Loucy (cell line): ENCODE measurements at regions not wholly inside any gene's neighbourhood (a gene's known extent, or its start where the extent isn't known, plus 50 kb on each side); places are given as distances from the start of the nearest gene placed in this dataset.

Experiments
- H2AFZ ChIP-seq: fragments of 200-600 bp; sonication (generic); 2 replicates; pipeline ENCODE4 v1.6.0; 2016; ENCODE audit warnings: antibody characterized with exemption, mild to moderate bottlenecking, low read length, moderate library complexity
- H3F3A ChIP-seq: fragments of 200-600 bp; 2 replicates; pipeline ENCODE4 v1.6.0; 2016; ENCODE audit warnings: antibody characterized with exemption, low read depth, mild to moderate bottlenecking
- H3K27me3 ChIP-seq: fragments of 200-600 bp; sonication (generic); 2 replicates; pipeline ENCODE4 v1.6.1; 2014; ENCODE audit warnings: low read length, mild to moderate bottlenecking; ENCODE audit not compliant: insufficient read depth, poor library complexity, severe bottlenecking
- H3K36me3 ChIP-seq: fragments of 200-600 bp; sonication (generic); 2 replicates; pipeline ENCODE4 v1.6.1; 2016; ENCODE audit warnings: low read length; ENCODE audit not compliant: insufficient read depth
- H3K4me1 ChIP-seq: fragments of 200-600 bp; sonication (generic); 2 replicates; pipeline ENCODE4 v1.5.1; 2014; ENCODE audit warnings: low read length, mild to moderate bottlenecking; ENCODE audit not compliant: insufficient read depth, poor library complexity, severe bottlenecking
- H3K4me2 ChIP-seq: fragments of 200-600 bp; sonication (generic); 2 replicates; pipeline ENCODE4 v1.6.0; 2014; ENCODE audit warnings: antibody characterized with exemption, low read length, low read depth, mild to moderate bottlenecking; ENCODE audit not compliant: poor library complexity, severe bottlenecking
- H3K4me3 ChIP-seq: fragments of 200-600 bp; sonication (generic); 2 replicates; pipeline ENCODE4 v1.5.1; 2014; ENCODE audit warnings: low read length, mild to moderate bottlenecking, mixed read lengths; ENCODE audit not compliant: poor library complexity, severe bottlenecking
- H3K79me2 ChIP-seq: fragments of 200-600 bp; sonication (generic); 2 replicates; pipeline ENCODE4 v1.6.1; 2014; ENCODE audit warnings: low read length; ENCODE audit not compliant: insufficient read depth
- H3K9ac ChIP-seq: fragments of 200-600 bp; sonication (generic); 2 replicates; pipeline ENCODE4 v1.6.0; 2014; ENCODE audit warnings: mild to moderate bottlenecking, low read depth, low read length, moderate library complexity; ENCODE audit not compliant: poor library complexity, severe bottlenecking
- H3K9me2 ChIP-seq: fragments of 200-600 bp; sonication (generic); replicated peaks from 2 replicates; pipeline ENCODE4 v1.6.1; 2016; ENCODE audit warnings: low read depth, low read length, mixed read lengths
- H3K9me3 ChIP-seq: fragments of 200-600 bp; sonication (generic); 2 replicates; pipeline ENCODE4 v1.6.1; 2014; ENCODE audit warnings: mild to moderate bottlenecking, antibody characterized with exemption, low read length, low read depth; ENCODE audit not compliant: insufficient read depth
- H4K20me1 ChIP-seq: fragments of 200-600 bp; sonication (generic); 2 replicates; pipeline ENCODE4 v1.6.0; 2014; ENCODE audit warnings: antibody characterized with exemption, low read length, mild to moderate bottlenecking; ENCODE audit not compliant: insufficient read depth, poor library complexity, severe bottlenecking
- EZH2phosphoT487 ChIP-seq: fragments of 200-600 bp; IDR thresholded peaks from 2 replicates; pipeline ENCODE4 v1.6.1; 2018; ENCODE audit warnings: antibody characterized with exemption, mild to moderate bottlenecking, moderate library complexity, borderline replicate concordance
- TF ChIP-seq, protein P1 (sequence below): fragments of 200-600 bp; sonication (generic); conservative IDR thresholded peaks from 2 replicates; pipeline ENCODE4 v1.5.1; 2014; ENCODE audit warnings: mild to moderate bottlenecking, antibody characterized with exemption, low read length

DNA sequence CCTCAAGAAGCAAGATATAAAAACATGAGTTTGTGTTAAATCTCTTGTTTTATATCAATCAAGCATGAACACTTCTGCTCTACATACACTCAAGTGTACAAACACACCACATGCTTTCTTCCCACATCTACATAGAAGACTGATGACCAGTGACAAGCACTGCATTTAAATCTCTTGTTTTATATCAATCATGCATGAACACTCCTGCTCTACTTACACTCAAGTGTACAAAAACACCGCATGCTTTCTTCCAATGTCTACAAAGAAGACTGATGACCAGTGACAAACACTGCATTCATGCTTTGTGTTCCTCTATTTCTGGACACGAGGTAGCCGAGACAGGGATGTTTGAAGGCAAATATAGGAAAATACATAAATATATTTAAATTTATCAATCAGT is 642.0 kb upstream of the PFKP start:
- Histone ChIP-seq H3K4me1 (no peaks in the 10 kb centered on the region), H3F3A (no peaks in the 10 kb centered on the region), H3K36me3 (no peaks in the 10 kb centered on the region), H3K4me2 (no peak overlapping the region), H4K20me1 (no peaks in the 10 kb centered on the region), H3K79me2 (no peaks in the 10 kb centered on the region), H3K27me3 (no peaks in the 10 kb centered on the region), H3K9me2 (no peaks in the 10 kb centered on the region), H2AFZ (no peak overlapping the region), H3K9me3 (no peaks in the 10 kb centered on the region), H3K4me3 (no peak overlapping the region), H3K9ac (no peak overlapping the region)
- no peak for TF ChIP-seq EZH2phosphoT487
- TF ChIP-seq, protein P1, sequence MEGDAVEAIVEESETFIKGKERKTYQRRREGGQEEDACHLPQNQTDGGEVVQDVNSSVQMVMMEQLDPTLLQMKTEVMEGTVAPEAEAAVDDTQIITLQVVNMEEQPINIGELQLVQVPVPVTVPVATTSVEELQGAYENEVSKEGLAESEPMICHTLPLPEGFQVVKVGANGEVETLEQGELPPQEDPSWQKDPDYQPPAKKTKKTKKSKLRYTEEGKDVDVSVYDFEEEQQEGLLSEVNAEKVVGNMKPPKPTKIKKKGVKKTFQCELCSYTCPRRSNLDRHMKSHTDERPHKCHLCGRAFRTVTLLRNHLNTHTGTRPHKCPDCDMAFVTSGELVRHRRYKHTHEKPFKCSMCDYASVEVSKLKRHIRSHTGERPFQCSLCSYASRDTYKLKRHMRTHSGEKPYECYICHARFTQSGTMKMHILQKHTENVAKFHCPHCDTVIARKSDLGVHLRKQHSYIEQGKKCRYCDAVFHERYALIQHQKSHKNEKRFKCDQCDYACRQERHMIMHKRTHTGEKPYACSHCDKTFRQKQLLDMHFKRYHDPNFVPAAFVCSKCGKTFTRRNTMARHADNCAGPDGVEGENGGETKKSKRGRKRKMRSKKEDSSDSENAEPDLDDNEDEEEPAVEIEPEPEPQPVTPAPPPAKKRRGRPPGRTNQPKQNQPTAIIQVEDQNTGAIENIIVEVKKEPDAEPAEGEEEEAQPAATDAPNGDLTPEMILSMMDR, result no peak

GRCh38 chr10:2414562-2414961 is 652.8 kb upstream of the PFKP start:
- TF ChIP-seq, protein P1, result no peak
- TF ChIP-seq EZH2phosphoT487, result no peak
- H4K20me1 ChIP-seq, result no peaks in the 10 kb centered on the region
- no peaks in the 10 kb centered on the region for H3K4me1 ChIP-seq

GRCh38 chr10:2414039-2414438 is 653.3 kb upstream of the PFKP start:
- no peaks in the 10 kb centered on the region for H3K4me1 ChIP-seq
- H3K27me3 ChIP-seq, result no peaks in the 10 kb centered on the region
- H4K20me1 ChIP-seq, result no peaks in the 10 kb centered on the region
- no peaks in the 10 kb centered on the region for H3K79me2 ChIP-seq
- no peak overlapping the region for H3K9ac ChIP-seq
- TF ChIP-seq, protein P1, result no peak
- no peak for TF ChIP-seq EZH2phosphoT487
- H3K9me3 ChIP-seq, result no peaks in the 10 kb centered on the region
- H3K36me3 ChIP-seq, result no peaks in the 10 kb centered on the region
- H3K9me2 ChIP-seq, result no peaks in the 10 kb centered on the region
- H3K4me2 ChIP-seq, result no peak overlapping the region
- H3K4me3 ChIP-seq, result no peak overlapping the region
- no peak overlapping the region for H2AFZ ChIP-seq
- no peaks in the 10 kb centered on the region for H3F3A ChIP-seq

More at GRCh38 chr10:2414562-2414961, 652.8 kb upstream of the PFKP start:
- H3K79me2 ChIP-seq, result no peaks in the 10 kb centered on the region
- H3K27me3 ChIP-seq, result no peaks in the 10 kb centered on the region
- no peak overlapping the region for H3K4me3 ChIP-seq
- H3K9ac ChIP-seq, result no peak overlapping the region
- H2AFZ ChIP-seq, result no peak overlapping the region
- H3K9me2 ChIP-seq, result no peaks in the 10 kb centered on the region
- H3K4me2 ChIP-seq, result no peak overlapping the region
- H3K36me3 ChIP-seq, result no peaks in the 10 kb centered on the region
- H3F3A ChIP-seq, result no peaks in the 10 kb centered on the region
- H3K9me3 ChIP-seq, result no peaks in the 10 kb centered on the region
